Osteocyte (in vitro differentiated cells): ENCODE measurements at regions not wholly inside any gene's neighbourhood (a gene's known extent, or its start where the extent isn't known, plus 50 kb on each side); places are given as distances from the start of the nearest gene placed in this dataset.

Experiments used
- DNase-seq: peaks from one replicate; pipeline ENCODE4 v3.0.0; 2021; ENCODE audit warnings: mixed read lengths; ENCODE audit not compliant: unreplicated experiment; ENCODE audit errors: extremely low spot score
- H3K27ac Mint-ChIP-seq: one replicate; pipeline ENCODE4 v1.8.0; 2021; ENCODE audit warnings: mild to moderate bottlenecking, mixed read lengths; ENCODE audit not compliant: unreplicated experiment
- H3K27me3 Mint-ChIP-seq: one replicate; pipeline ENCODE4 v1.8.0; 2021; ENCODE audit warnings: mixed read lengths; ENCODE audit not compliant: unreplicated experiment
- H3K36me3 Mint-ChIP-seq: one replicate; pipeline ENCODE4 v1.8.0; 2021; ENCODE audit warnings: mixed read lengths; ENCODE audit not compliant: unreplicated experiment
- H3K4me1 Mint-ChIP-seq: one replicate; pipeline ENCODE4 v1.8.0; 2021; ENCODE audit warnings: mixed read lengths; ENCODE audit not compliant: unreplicated experiment
- H3K4me3 Mint-ChIP-seq: one replicate; pipeline ENCODE4 v1.8.0; 2021; ENCODE audit warnings: mild to moderate bottlenecking, moderate library complexity, mixed read lengths; ENCODE audit not compliant: unreplicated experiment
- H3K9me3 Mint-ChIP-seq: one replicate; pipeline ENCODE4 v1.8.0; 2021; ENCODE audit warnings: mixed read lengths; ENCODE audit not compliant: unreplicated experiment
- CTCF ChIP-seq: fragments of 200-600 bp; sonication (generic); IDR thresholded peaks from 2 replicates; pipeline ENCODE4 v1.5.0; 2021; ENCODE audit warnings: antibody characterized with exemption, mild to moderate bottlenecking, moderate library complexity

- Mint-ChIP-seq H3K27ac (no peak overlapping the region), H3K4me1 (no peaks in the 10 kb centered on the region), H3K9me3 (no peaks in the 10 kb centered on the region), H3K27me3 (peaks cover 10% of the 10 kb centered on the region), H3K36me3 (no peaks in the 10 kb centered on the region), H3K4me3 (no peak overlapping the region)
- no peak for TF ChIP-seq CTCF
- DNase-seq = no peak
Observed at GRCh38 chr4:142960867-142961644, 115.0 kb upstream of the INPP4B start.

- Mint-ChIP-seq H3K27ac (no peak overlapping the region), H3K27me3 (peaks cover 10% of the 10 kb centered on the region), H3K4me1 (no peaks in the 10 kb centered on the region), H3K4me3 (no peak overlapping the region), H3K36me3 (no peaks in the 10 kb centered on the region), H3K9me3 (no peaks in the 10 kb centered on the region)
- no peak for DNase-seq
- no peak for TF ChIP-seq CTCF
Observed at GRCh38 chr4:142961866-142962265, 115.8 kb upstream of the INPP4B start.

- Mint-ChIP-seq H3K4me1 (no peaks in the 10 kb centered on the region), H3K36me3 (no peaks in the 10 kb centered on the region), H3K27me3 (peaks cover 8% of the 10 kb centered on the region), H3K9me3 (no peaks in the 10 kb centered on the region), H3K4me3 (no peak overlapping the region), H3K27ac (no peak overlapping the region)
- DNase-seq = no peak
- no peak for TF ChIP-seq CTCF
Observed at GRCh38 chr4:142974328-142974727, 128.2 kb upstream of the INPP4B start.

GRCh38 chr4:142975618-142976017 is 129.5 kb upstream of the INPP4B start:
- no peak for DNase-seq
- no peak for TF ChIP-seq CTCF
- Mint-ChIP-seq H3K27me3 (peaks cover 16% of the 10 kb centered on the region), H3K4me3 (no peak overlapping the region), H3K9me3 (no peaks in the 10 kb centered on the region), H3K4me1 (no peaks in the 10 kb centered on the region), H3K36me3 (no peaks in the 10 kb centered on the region), H3K27ac (no peak overlapping the region)

GRCh38 chr4:142976482-142976881 is 130.4 kb upstream of the INPP4B start:
- Mint-ChIP-seq H3K27me3 (peaks cover 20% of the 10 kb centered on the region), H3K9me3 (no peaks in the 10 kb centered on the region), H3K4me1 (no peaks in the 10 kb centered on the region), H3K27ac (no peak overlapping the region), H3K4me3 (no peak overlapping the region), H3K36me3 (no peaks in the 10 kb centered on the region)
- no peak for TF ChIP-seq CTCF
- no peak for DNase-seq
